ENCODE measurements at regions not wholly inside any gene's neighbourhood (a gene's known extent, or its start where the extent isn't known, plus 50 kb on each side); places are given as distances from the start of the nearest gene placed in this dataset.

GRCh38 chr2:215727507-215728503, 285.5 kb downstream of the MREG start:
- no peak for TF ChIP-seq CTCF (IDR thresholded peaks at IDR 0.05)
- no peak for DNase-seq (ENCODE audit: low spot score in 2 of 2)
- Histone ChIP-seq H3K27ac (peak overlapping the region; percentile 29 to 67), H3K27me3 (no peaks in the 10 kb centered on the region), H3K4me3 (no peak overlapping the region), H3K36me3 (no peaks in the 10 kb centered on the region), H3K4me1 (peaks cover 0 to 4% of the 10 kb centered on the region in 2 donors), H3K9me3 (no peaks in the 10 kb centered on the region)
- intact Hi-C loops (cut with DNase I), result no loop called here

GRCh38 chr2:215726070-215726469, 287.3 kb downstream of the MREG start:
- peaks cover 0 to 4% of the 10 kb centered on the region in 2 donors for H3K4me1 ChIP-seq
- no peak overlapping the region for H3K27ac ChIP-seq
- H3K4me3 ChIP-seq, result no peak overlapping the region
- H3K27me3 ChIP-seq, result no peaks in the 10 kb centered on the region
- no peaks in the 10 kb centered on the region for H3K36me3 ChIP-seq
- DNase-seq (ENCODE audit: low spot score in 2 of 2), result no peak
- H3K9me3 ChIP-seq, result no peaks in the 10 kb centered on the region
- intact Hi-C loops (cut with DNase I), result no loop called here
- TF ChIP-seq CTCF (IDR thresholded peaks at IDR 0.05), result no peak

GRCh38 chr2:215724146-215724545, 288.3 kb upstream of the FN1 start:
- TF ChIP-seq CTCF (IDR thresholded peaks at IDR 0.05), result no peak
- H3K4me3 ChIP-seq, result no peak overlapping the region
- no peaks in the 10 kb centered on the region for H3K27me3 ChIP-seq
- H3K9me3 ChIP-seq, result no peaks in the 10 kb centered on the region
- H3K36me3 ChIP-seq, result no peaks in the 10 kb centered on the region
- DNase-seq (ENCODE audit: low spot score in 2 of 2), result no peak
- intact Hi-C loops (cut with DNase I), result no loop called here
- no peak overlapping the region for H3K27ac ChIP-seq
- H3K4me1 ChIP-seq, result peaks cover 0 to 3% of the 10 kb centered on the region in 2 donors

- H3K36me3 ChIP-seq, result no peaks in the 10 kb centered on the region
- no peak overlapping the region for H3K27ac ChIP-seq
- no peak for DNase-seq (ENCODE audit: low spot score in 2 of 2)
- H3K4me3 ChIP-seq, result no peak overlapping the region
- H3K4me1 ChIP-seq, result peaks cover 0 to 2% of the 10 kb centered on the region in 2 donors
- no peaks in the 10 kb centered on the region for H3K27me3 ChIP-seq
- intact Hi-C loops (cut with DNase I), result no loop called here
- H3K9me3 ChIP-seq, result no peaks in the 10 kb centered on the region
- TF ChIP-seq CTCF (IDR thresholded peaks at IDR 0.05), result no peak
These were observed 287.8 kb upstream of the FN1 start for GRCh38 chr2:215723631-215724011.

- no peak for DNase-seq (ENCODE audit: low spot score in 2 of 2)
- Histone ChIP-seq H3K9me3 (no peaks in the 10 kb centered on the region), H3K4me1 (peaks cover 0 to 7% of the 10 kb centered on the region in 2 donors), H3K4me3 (no peak overlapping the region), H3K27me3 (no peaks in the 10 kb centered on the region), H3K36me3 (no peaks in the 10 kb centered on the region), H3K27ac (no peak overlapping the region)
- TF ChIP-seq CTCF (IDR thresholded peaks at IDR 0.05), result no peak
- intact Hi-C loops (cut with DNase I), result no loop called here
These were observed 287.2 kb upstream of the FN1 start for GRCh38 chr2:215722986-215723630.

Data from ascending aorta (tissue), 2 donors.